SK-N-SH (cell line): ENCODE measurements at regions not wholly inside any gene's neighbourhood (a gene's known extent, or its start where the extent isn't known, plus 50 kb on each side); places are given as distances from the start of the nearest gene placed in this dataset.

Experiments used
- CHD2 ChIP-seq: fragments of 150-350 bp; IDR thresholded peaks from 2 replicates; pipeline ENCODE4 v1.6.1; 2018; ENCODE audit warnings: low read length; ENCODE audit not compliant: partially characterized antibody
- EP300 ChIP-seq, 2 experiments: IDR thresholded peaks; 2 replicates each; pipeline versions ENCODE4 v1.4.0 to v1.6.1; 2012; ENCODE audit warnings: borderline replicate concordance in 1 of 2, low read depth in 1 of 2, low read length in 1 of 2
- SMC3 ChIP-seq: IDR thresholded peaks from 2 replicates; pipeline ENCODE4 v1.6.1; 2012; ENCODE audit warnings: low read depth, low read length, improper control_type of control experiment
- TF ChIP-seq, protein P1 (sequence below): fragments of 200-600 bp; sonication (generic); IDR thresholded peaks from 2 replicates; pipeline ENCODE4 v1.6.1; 2017; ENCODE audit warnings: antibody characterized with exemption, mild to moderate bottlenecking, moderate library complexity
- TF ChIP-seq, protein P2 (sequence below): IDR thresholded peaks from 2 replicates; pipeline ENCODE4 v1.4.0; 2012; ENCODE audit warnings: low read depth

DNA sequence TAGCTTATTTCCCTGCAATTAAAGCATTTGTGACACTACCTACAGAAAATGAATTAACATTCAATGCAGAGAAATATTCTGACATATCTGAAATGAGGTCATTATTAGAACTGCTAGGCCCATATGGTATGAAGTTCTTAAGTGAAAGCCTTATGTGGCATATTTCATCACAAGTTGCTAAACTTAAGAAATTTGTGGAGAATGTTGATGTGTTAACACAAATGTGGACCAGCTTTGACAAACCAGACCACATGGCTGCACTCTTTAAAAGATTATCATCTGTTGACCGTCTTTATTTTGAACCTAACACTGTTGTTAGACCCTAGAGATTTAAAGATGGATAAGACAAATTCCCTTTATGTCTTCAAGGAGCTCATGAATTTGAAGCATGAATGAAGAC is 1024.1 kb downstream of the RPA4 start:
- TF ChIP-seq, protein P1, sequence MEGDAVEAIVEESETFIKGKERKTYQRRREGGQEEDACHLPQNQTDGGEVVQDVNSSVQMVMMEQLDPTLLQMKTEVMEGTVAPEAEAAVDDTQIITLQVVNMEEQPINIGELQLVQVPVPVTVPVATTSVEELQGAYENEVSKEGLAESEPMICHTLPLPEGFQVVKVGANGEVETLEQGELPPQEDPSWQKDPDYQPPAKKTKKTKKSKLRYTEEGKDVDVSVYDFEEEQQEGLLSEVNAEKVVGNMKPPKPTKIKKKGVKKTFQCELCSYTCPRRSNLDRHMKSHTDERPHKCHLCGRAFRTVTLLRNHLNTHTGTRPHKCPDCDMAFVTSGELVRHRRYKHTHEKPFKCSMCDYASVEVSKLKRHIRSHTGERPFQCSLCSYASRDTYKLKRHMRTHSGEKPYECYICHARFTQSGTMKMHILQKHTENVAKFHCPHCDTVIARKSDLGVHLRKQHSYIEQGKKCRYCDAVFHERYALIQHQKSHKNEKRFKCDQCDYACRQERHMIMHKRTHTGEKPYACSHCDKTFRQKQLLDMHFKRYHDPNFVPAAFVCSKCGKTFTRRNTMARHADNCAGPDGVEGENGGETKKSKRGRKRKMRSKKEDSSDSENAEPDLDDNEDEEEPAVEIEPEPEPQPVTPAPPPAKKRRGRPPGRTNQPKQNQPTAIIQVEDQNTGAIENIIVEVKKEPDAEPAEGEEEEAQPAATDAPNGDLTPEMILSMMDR: no peak
- TF ChIP-seq SMC3 (no peak), CHD2 (no peak), EP300 (IDR thresholded peaks at IDR 0.05; ENCODE audit: borderline replicate concordance in 1 of 2, low read depth in 1 of 2, low read length in 1 of 2) (no peak)
- TF ChIP-seq, protein P2, sequence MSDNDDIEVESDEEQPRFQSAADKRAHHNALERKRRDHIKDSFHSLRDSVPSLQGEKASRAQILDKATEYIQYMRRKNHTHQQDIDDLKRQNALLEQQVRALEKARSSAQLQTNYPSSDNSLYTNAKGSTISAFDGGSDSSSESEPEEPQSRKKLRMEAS: no peak
